SK-N-SH treated with all-trans-retinoic acid at 6 μM for 48 hours (cell line): ENCODE measurements at regions not wholly inside any gene's neighbourhood (a gene's known extent, or its start where the extent isn't known, plus 50 kb on each side); places are given as distances from the start of the nearest gene placed in this dataset.

ENCODE experiments used
- ARNTL ChIP-seq: fragments of 450-650 bp; formaldehyde crosslinking; IDR thresholded peaks from 2 replicates; pipeline ENCODE4 v1.5.0; 2020; ENCODE audit warnings: low read depth, mild to moderate bottlenecking, moderate library complexity, borderline replicate concordance
- CREB5 ChIP-seq: fragments of 250-450 bp; sonication (Bioruptor Pico); IDR thresholded peaks from 2 replicates; pipeline ENCODE4 v1.5.1; 2020; ENCODE audit warnings: low read depth, mild to moderate bottlenecking, moderate library complexity
- CSDC2 ChIP-seq: fragments of 250-450 bp; sonication (Bioruptor Pico); IDR thresholded peaks from 2 replicates; pipeline ENCODE4 v1.5.0; 2020; ENCODE audit warnings: mild to moderate bottlenecking, moderate library complexity
- ISL1 ChIP-seq: fragments of 250-450 bp; sonication (Bioruptor Pico); IDR thresholded peaks from 2 replicates; pipeline ENCODE4 v2.1.2; 2022; ENCODE audit warnings: mild to moderate bottlenecking, moderate library complexity
- PPARA ChIP-seq: fragments of 250-450 bp; sonication (Bioruptor Pico); IDR thresholded peaks from 2 replicates; pipeline ENCODE4 v1.5.0; 2020; ENCODE audit warnings: mild to moderate bottlenecking, borderline replicate concordance
- SNAI2 ChIP-seq: fragments of 250-450 bp; sonication (Bioruptor Pico); IDR thresholded peaks from 2 replicates; pipeline ENCODE4 v1.5.0; 2020; ENCODE audit warnings: mild to moderate bottlenecking, moderate library complexity
- TOX ChIP-seq: fragments of 250-450 bp; sonication (Bioruptor Pico); IDR thresholded peaks from 2 replicates; pipeline ENCODE4 v1.8.0; 2021; ENCODE audit warnings: mild to moderate bottlenecking, moderate library complexity, borderline replicate concordance
- TSHZ2 ChIP-seq: fragments of 250-450 bp; sonication (Bioruptor Pico); IDR thresholded peaks from 2 replicates; pipeline ENCODE4 v1.5.0; 2020; ENCODE audit warnings: mild to moderate bottlenecking, moderate library complexity
- ZC3H10 ChIP-seq: fragments of 250-450 bp; sonication (Bioruptor Pico); IDR thresholded peaks from 2 replicates; pipeline ENCODE4 v1.5.1; 2021; ENCODE audit warnings: mild to moderate bottlenecking, moderate library complexity
- ZFP30 ChIP-seq: fragments of 450-650 bp; formaldehyde crosslinking; IDR thresholded peaks from 2 replicates; pipeline ENCODE4 v1.5.0; 2022; ENCODE audit warnings: mild to moderate bottlenecking, moderate library complexity
- ZNF565 ChIP-seq: fragments of 450-650 bp; formaldehyde crosslinking; conservative IDR thresholded peaks from 2 replicates; pipeline ENCODE4 v1.5.0; 2020; ENCODE audit warnings: low read depth, mild to moderate bottlenecking, moderate library complexity
- ZNF70 ChIP-seq: fragments of 450-650 bp; formaldehyde crosslinking; IDR thresholded peaks from 2 replicates; pipeline ENCODE4 v1.5.0; 2020; ENCODE audit warnings: mild to moderate bottlenecking, moderate library complexity
- TF ChIP-seq, protein P1 (sequence below): fragments of 250-450 bp; sonication (Bioruptor Pico); IDR thresholded peaks from 2 replicates; pipeline ENCODE4 v1.8.0; 2020; ENCODE audit warnings: mild to moderate bottlenecking, moderate library complexity, borderline replicate concordance

GRCh38 chr16:35664091-35664693 is 2204.8 kb downstream of the TP53TG3F start:
- TF ChIP-seq ARNTL (CRISPR knock-in tag) (no peak), SNAI2 (CRISPR knock-in tag) (no peak), TOX (no peak), TSHZ2 (no peak), CREB5 (no peak), PPARA (CRISPR knock-in tag) (no peak), ZC3H10 (no peak), ZNF70 (CRISPR knock-in tag) (no peak), ISL1 (CRISPR knock-in tag) (no peak), ZFP30 (CRISPR knock-in tag) (no peak), ZNF565 (no peak), CSDC2 (CRISPR knock-in tag) (no peak)
- TF ChIP-seq, protein P1, sequence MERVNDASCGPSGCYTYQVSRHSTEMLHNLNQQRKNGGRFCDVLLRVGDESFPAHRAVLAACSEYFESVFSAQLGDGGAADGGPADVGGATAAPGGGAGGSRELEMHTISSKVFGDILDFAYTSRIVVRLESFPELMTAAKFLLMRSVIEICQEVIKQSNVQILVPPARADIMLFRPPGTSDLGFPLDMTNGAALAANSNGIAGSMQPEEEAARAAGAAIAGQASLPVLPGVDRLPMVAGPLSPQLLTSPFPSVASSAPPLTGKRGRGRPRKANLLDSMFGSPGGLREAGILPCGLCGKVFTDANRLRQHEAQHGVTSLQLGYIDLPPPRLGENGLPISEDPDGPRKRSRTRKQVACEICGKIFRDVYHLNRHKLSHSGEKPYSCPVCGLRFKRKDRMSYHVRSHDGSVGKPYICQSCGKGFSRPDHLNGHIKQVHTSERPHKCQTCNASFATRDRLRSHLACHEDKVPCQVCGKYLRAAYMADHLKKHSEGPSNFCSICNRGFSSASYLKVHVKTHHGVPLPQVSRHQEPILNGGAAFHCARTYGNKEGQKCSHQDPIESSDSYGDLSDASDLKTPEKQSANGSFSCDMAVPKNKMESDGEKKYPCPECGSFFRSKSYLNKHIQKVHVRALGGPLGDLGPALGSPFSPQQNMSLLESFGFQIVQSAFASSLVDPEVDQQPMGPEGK, result no peak
